ENCODE measurements at regions not wholly inside any gene's neighbourhood (a gene's known extent, or its start where the extent isn't known, plus 50 kb on each side); places are given as distances from the start of the nearest gene placed in this dataset.

- Histone ChIP-seq H3K27me3 (replicated peaks in 1 of 4; ENCODE audit: control insufficient read depth in 3 of 4, extremely low read depth in 1 of 4, insufficient read depth in 3 of 4, low read length in 3 of 4) (no peaks in the 10 kb centered on the region), H3K4me3 (ENCODE audit: extremely low read depth in 1 of 4, insufficient read depth in 2 of 4, low read depth in 3 of 4, low read length in 4 of 4) (no peak overlapping the region), H3K56ac (replicated peaks; ENCODE audit: insufficient read length, low read depth, low read length) (no peak overlapping the region), H3K4me1 (replicated peaks in 1 of 4; ENCODE audit: control insufficient read depth in 3 of 4, insufficient read depth in 4 of 4, low read length in 3 of 4) (no peaks in the 10 kb centered on the region), H3K9ac (replicated peaks in 1 of 4; ENCODE audit: extremely low read depth in 1 of 4, low read depth in 3 of 4, low read length in 3 of 4) (no peak overlapping the region), H3K23me2 (ENCODE audit: low read depth, low read length) (no peaks in the 10 kb centered on the region), H4K5ac (ENCODE audit: insufficient read length, low read depth, low read length) (no peak overlapping the region), H3K23ac (ENCODE audit: insufficient read length) (no peak overlapping the region), H2BK120ac (replicated peaks; ENCODE audit: low read depth, low read length) (no peak overlapping the region), H3K27ac (ENCODE audit: low read depth, low read length) (no peak overlapping the region), H2AK5ac (ENCODE audit: low read depth, low read length) (no peak overlapping the region), H3K4ac (replicated peaks; ENCODE audit: insufficient read length, low read depth, low read length) (no peak overlapping the region), H4K91ac (replicated peaks; ENCODE audit: insufficient read length, low read length) (no peak overlapping the region), H3K4me2 (ENCODE audit: insufficient read depth in 1 of 2, low read depth in 2 of 2, low read length in 2 of 2) (no peak overlapping the region), H2BK15ac (ENCODE audit: low read length) (no peak overlapping the region), H3K9me3 (ENCODE audit: insufficient read depth in 2 of 2, low read depth in 1 of 2, low read length in 1 of 2) (peaks cover 7 to 11% of the 10 kb centered on the region in 2 experiments; a peak in 2 of 4 replicates), H3K79me2 (ENCODE audit: control insufficient read depth in 1 of 2, insufficient read depth in 2 of 2, low read length in 2 of 2) (no peaks in the 10 kb centered on the region), H4K8ac (ENCODE audit: extremely low read depth, insufficient read depth, low read length) (no peak overlapping the region), H3K36me3 (ENCODE audit: control insufficient read depth in 2 of 4, insufficient read depth in 4 of 4, low read length in 3 of 4) (no peaks in the 10 kb centered on the region; a peak in 1 of 8 replicates), H3K14ac (ENCODE audit: insufficient read length) (no peak overlapping the region), H2AFZ (ENCODE audit: low read length) (no peak overlapping the region), H4K20me1 (replicated peaks in 1 of 2; ENCODE audit: control insufficient read depth in 1 of 2, insufficient read depth in 2 of 2, low read length in 2 of 2) (no peaks in the 10 kb centered on the region), H2BK20ac (ENCODE audit: low read length) (no peak overlapping the region), H3K18ac (ENCODE audit: extremely low read depth, low read length) (no peak overlapping the region), H2BK5ac (ENCODE audit: low read depth, low read length) (no peak overlapping the region), H3K79me1 (ENCODE audit: low read depth, low read length) (no peaks in the 10 kb centered on the region), H2BK12ac (ENCODE audit: low read depth, low read length) (no peak overlapping the region)
- WGBS, 2 experiments (ENCODE audit: extremely low coverage in 1 of 2, insufficient coverage in 1 of 2, insufficient read length in 1 of 2, insufficient replicate concordance in 2 of 2, low coverage in 1 of 2, low lambda C conversion rate in 2 of 2, missing lambda C conversion rate in 1 of 2): 91% methylated on average over 3 of the region's 3 CpGs; no CpG with 5 or more reads in 1 of the 2 experiments
- TF ChIP-seq SIN3A (conservative IDR thresholded peaks at IDR 0.05 in 1 of 2, IDR thresholded peaks at IDR 0.05 in 1 of 2; ENCODE audit: low read depth in 1 of 2, low read length in 2 of 2) (no peak), ZNF274 (IDR thresholded peaks at IDR 0.05; ENCODE audit: borderline replicate concordance, extremely low read depth, low read length) (no peak)
- ChIA-PET CTCF (ENCODE audit: partially characterized antibody) (no interaction called here), POLR2A (ENCODE audit: partially characterized antibody) (no interaction called here)
- no peak for FAIRE-seq
- DNase-seq (ENCODE audit: low read depth in 1 of 2, low spot score in 2 of 2): no peak
Observed at GRCh38 chr9:102403514-102403913, 591.6 kb upstream of the CYLC2 start.

Measured in H1 (cell line).